ENCODE measurements at regions not wholly inside any gene's neighbourhood (a gene's known extent, or its start where the extent isn't known, plus 50 kb on each side); places are given as distances from the start of the nearest gene placed in this dataset.

DNA sequence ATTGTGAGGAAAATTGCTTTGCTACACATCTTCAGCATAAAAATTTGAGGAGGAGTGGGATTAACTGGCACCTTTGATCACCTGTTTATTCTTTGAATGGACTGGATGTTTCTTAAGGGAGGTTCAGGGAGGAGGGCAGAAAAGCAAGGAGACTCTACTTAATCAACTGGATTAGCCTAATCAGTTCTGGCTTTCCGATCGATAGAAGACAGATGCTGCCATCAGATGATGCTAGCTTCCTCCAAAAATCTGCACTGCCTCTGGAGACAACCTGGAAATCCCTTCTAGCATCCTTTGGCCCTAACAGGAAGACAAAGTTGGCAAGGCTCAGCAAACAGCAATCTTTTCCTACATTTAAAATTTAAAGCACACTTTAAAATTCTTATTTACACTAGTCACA is 197.8 kb downstream of the EBLN2 start (continued):
- TF ChIP-seq, protein P1, sequence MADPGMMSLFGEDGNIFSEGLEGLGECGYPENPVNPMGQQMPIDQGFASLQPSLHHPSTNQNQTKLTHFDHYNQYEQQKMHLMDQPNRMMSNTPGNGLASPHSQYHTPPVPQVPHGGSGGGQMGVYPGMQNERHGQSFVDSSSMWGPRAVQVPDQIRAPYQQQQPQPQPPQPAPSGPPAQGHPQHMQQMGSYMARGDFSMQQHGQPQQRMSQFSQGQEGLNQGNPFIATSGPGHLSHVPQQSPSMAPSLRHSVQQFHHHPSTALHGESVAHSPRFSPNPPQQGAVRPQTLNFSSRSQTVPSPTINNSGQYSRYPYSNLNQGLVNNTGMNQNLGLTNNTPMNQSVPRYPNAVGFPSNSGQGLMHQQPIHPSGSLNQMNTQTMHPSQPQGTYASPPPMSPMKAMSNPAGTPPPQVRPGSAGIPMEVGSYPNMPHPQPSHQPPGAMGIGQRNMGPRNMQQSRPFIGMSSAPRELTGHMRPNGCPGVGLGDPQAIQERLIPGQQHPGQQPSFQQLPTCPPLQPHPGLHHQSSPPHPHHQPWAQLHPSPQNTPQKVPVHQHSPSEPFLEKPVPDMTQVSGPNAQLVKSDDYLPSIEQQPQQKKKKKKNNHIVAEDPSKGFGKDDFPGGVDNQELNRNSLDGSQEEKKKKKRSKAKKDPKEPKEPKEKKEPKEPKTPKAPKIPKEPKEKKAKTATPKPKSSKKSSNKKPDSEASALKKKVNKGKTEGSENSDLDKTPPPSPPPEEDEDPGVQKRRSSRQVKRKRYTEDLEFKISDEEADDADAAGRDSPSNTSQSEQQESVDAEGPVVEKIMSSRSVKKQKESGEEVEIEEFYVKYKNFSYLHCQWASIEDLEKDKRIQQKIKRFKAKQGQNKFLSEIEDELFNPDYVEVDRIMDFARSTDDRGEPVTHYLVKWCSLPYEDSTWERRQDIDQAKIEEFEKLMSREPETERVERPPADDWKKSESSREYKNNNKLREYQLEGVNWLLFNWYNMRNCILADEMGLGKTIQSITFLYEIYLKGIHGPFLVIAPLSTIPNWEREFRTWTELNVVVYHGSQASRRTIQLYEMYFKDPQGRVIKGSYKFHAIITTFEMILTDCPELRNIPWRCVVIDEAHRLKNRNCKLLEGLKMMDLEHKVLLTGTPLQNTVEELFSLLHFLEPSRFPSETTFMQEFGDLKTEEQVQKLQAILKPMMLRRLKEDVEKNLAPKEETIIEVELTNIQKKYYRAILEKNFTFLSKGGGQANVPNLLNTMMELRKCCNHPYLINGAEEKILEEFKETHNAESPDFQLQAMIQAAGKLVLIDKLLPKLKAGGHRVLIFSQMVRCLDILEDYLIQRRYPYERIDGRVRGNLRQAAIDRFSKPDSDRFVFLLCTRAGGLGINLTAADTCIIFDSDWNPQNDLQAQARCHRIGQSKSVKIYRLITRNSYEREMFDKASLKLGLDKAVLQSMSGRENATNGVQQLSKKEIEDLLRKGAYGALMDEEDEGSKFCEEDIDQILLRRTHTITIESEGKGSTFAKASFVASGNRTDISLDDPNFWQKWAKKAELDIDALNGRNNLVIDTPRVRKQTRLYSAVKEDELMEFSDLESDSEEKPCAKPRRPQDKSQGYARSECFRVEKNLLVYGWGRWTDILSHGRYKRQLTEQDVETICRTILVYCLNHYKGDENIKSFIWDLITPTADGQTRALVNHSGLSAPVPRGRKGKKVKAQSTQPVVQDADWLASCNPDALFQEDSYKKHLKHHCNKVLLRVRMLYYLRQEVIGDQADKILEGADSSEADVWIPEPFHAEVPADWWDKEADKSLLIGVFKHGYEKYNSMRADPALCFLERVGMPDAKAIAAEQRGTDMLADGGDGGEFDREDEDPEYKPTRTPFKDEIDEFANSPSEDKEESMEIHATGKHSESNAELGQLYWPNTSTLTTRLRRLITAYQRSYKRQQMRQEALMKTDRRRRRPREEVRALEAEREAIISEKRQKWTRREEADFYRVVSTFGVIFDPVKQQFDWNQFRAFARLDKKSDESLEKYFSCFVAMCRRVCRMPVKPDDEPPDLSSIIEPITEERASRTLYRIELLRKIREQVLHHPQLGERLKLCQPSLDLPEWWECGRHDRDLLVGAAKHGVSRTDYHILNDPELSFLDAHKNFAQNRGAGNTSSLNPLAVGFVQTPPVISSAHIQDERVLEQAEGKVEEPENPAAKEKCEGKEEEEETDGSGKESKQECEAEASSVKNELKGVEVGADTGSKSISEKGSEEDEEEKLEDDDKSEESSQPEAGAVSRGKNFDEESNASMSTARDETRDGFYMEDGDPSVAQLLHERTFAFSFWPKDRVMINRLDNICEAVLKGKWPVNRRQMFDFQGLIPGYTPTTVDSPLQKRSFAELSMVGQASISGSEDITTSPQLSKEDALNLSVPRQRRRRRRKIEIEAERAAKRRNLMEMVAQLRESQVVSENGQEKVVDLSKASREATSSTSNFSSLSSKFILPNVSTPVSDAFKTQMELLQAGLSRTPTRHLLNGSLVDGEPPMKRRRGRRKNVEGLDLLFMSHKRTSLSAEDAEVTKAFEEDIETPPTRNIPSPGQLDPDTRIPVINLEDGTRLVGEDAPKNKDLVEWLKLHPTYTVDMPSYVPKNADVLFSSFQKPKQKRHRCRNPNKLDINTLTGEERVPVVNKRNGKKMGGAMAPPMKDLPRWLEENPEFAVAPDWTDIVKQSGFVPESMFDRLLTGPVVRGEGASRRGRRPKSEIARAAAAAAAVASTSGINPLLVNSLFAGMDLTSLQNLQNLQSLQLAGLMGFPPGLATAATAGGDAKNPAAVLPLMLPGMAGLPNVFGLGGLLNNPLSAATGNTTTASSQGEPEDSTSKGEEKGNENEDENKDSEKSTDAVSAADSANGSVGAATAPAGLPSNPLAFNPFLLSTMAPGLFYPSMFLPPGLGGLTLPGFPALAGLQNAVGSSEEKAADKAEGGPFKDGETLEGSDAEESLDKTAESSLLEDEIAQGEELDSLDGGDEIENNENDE (IDR thresholded peaks at IDR 0.05; ENCODE audit: insufficient replicate concordance, low read length): no peak
- TF ChIP-seq EP300 (IDR thresholded peaks at IDR 0.05; ENCODE audit: borderline replicate concordance in 1 of 2, low read depth in 2 of 2, low read length in 2 of 2) (no peak), RXRA (IDR thresholded peaks at IDR 0.05; ENCODE audit: insufficient read depth, low read depth, low read length) (no peak), SP4 (IDR thresholded peaks at IDR 0.05; ENCODE audit: low read length) (no peak)
